OCI-LY1 (cell line): ENCODE measurements at regions not wholly inside any gene's neighbourhood (a gene's known extent, or its start where the extent isn't known, plus 50 kb on each side); places are given as distances from the start of the nearest gene placed in this dataset.
"Not testable (repeated sequence)": the region's sequence is repeated elsewhere in the genome, so short reads cannot be mapped to it uniquely, and the experiment has no call there.

Experiments used
- H2AFZ ChIP-seq: fragments of 200-600 bp; sonication (generic), shearing (Covaris generic); 2 replicates; pipeline ENCODE4 v1.6.0; 2014; ENCODE audit warnings: antibody characterized with exemption, mild to moderate bottlenecking, low read length
- H3F3A ChIP-seq: fragments of 200-600 bp; sonication (generic), shearing (Covaris generic); 2 replicates; pipeline ENCODE4 v1.6.0; 2014; ENCODE audit warnings: mild to moderate bottlenecking, antibody characterized with exemption, low read length, moderate library complexity; ENCODE audit not compliant: insufficient read depth
- H3K27ac ChIP-seq: fragments of 200-600 bp; sonication (generic); 2 replicates; pipeline ENCODE4 v1.5.1; 2014; ENCODE audit warnings: low read length, mixed run types, mild to moderate bottlenecking, low read depth; ENCODE audit not compliant: poor library complexity, severe bottlenecking
- H3K27me3 ChIP-seq: fragments of 200-600 bp; sonication (generic); 2 replicates; pipeline ENCODE4 v1.6.0; 2014; ENCODE audit warnings: antibody characterized with exemption, mild to moderate bottlenecking, low read length, moderate library complexity; ENCODE audit not compliant: insufficient read depth
- H3K36me3 ChIP-seq: fragments of 200-600 bp; sonication (generic); 2 replicates; pipeline ENCODE4 v1.6.1; 2014; ENCODE audit warnings: mild to moderate bottlenecking, antibody characterized with exemption, low read length, moderate library complexity, mixed read lengths; ENCODE audit not compliant: insufficient read depth
- H3K4me1 ChIP-seq: fragments of 200-600 bp; sonication (generic); 2 replicates; pipeline ENCODE4 v1.5.1; 2014; ENCODE audit warnings: mild to moderate bottlenecking, low read length, moderate library complexity; ENCODE audit not compliant: insufficient read depth, severe bottlenecking
- H3K4me2 ChIP-seq: fragments of 200-600 bp; sonication (generic), shearing (Covaris generic); 2 replicates; pipeline ENCODE4 v1.6.1; 2014; ENCODE audit warnings: low read length
- H3K4me3 ChIP-seq: fragments of 200-600 bp; sonication (generic); 2 replicates; pipeline ENCODE4 v1.5.1; 2014; ENCODE audit warnings: low read length, low read depth, mild to moderate bottlenecking, mixed read lengths; ENCODE audit not compliant: poor library complexity, severe bottlenecking
- H3K79me2 ChIP-seq: fragments of 200-600 bp; shearing (Covaris generic); 2 replicates; pipeline ENCODE4 v1.6.1; 2016; ENCODE audit warnings: mixed run types, low read length, mixed read lengths; ENCODE audit not compliant: insufficient read depth
- H3K9ac ChIP-seq: fragments of 200-600 bp; sonication (generic), shearing (Covaris generic); 2 replicates; pipeline ENCODE4 v1.6.1; 2014; ENCODE audit warnings: mild to moderate bottlenecking, low read length, mixed read lengths
- H3K9me2 ChIP-seq: fragments of 200-600 bp; sonication (generic), shearing (Covaris generic); 2 replicates; pipeline ENCODE4 v1.6.1; 2014; ENCODE audit warnings: low read depth, mild to moderate bottlenecking, low read length, mixed read lengths
- H3K9me3 ChIP-seq: fragments of 200-600 bp; shearing (Covaris generic); 2 replicates; pipeline ENCODE4 v1.6.1; 2014; ENCODE audit warnings: low read length, mixed read lengths
- H4K20me1 ChIP-seq: fragments of 200-600 bp; sonication (generic), shearing (Covaris generic); 2 replicates; pipeline ENCODE4 v1.6.0; 2016; ENCODE audit warnings: mild to moderate bottlenecking, low read length; ENCODE audit not compliant: insufficient read depth

GRCh38 chr11:3571752-3572151 lies 70.0 kb downstream of the ART5 start:
- not testable (repeated sequence) for H3K27ac ChIP-seq, H3K79me2 ChIP-seq, H3K9me2 ChIP-seq, H3K4me2 ChIP-seq, H3K9ac ChIP-seq, H3K27me3 ChIP-seq, H3K4me3 ChIP-seq, H3K4me1 ChIP-seq, H4K20me1 ChIP-seq, H3F3A ChIP-seq, H2AFZ ChIP-seq, H3K36me3 ChIP-seq, H3K9me3 ChIP-seq

- H3K4me1 ChIP-seq, H3K27ac ChIP-seq, H3K9me3 ChIP-seq, H3K9me2 ChIP-seq, H2AFZ ChIP-seq, H3F3A ChIP-seq, H3K79me2 ChIP-seq, H3K36me3 ChIP-seq, H3K9ac ChIP-seq, H4K20me1 ChIP-seq, H3K4me3 ChIP-seq, H3K4me2 ChIP-seq, H3K27me3 ChIP-seq: not testable (repeated sequence)
Measured at GRCh38 chr11:3565838-3566237, 76.0 kb downstream of the ART5 start.

- H3F3A ChIP-seq, H3K9me2 ChIP-seq, H3K79me2 ChIP-seq, H3K36me3 ChIP-seq, H4K20me1 ChIP-seq, H3K27me3 ChIP-seq, H3K27ac ChIP-seq, H3K9ac ChIP-seq, H2AFZ ChIP-seq, H3K4me3 ChIP-seq, H3K4me1 ChIP-seq, H3K9me3 ChIP-seq, H3K4me2 ChIP-seq: not testable (repeated sequence)
Measured at GRCh38 chr11:3564383-3564782, 77.4 kb downstream of the ART5 start.

GRCh38 chr11:3554621-3555020 lies 87.2 kb downstream of the ART5 start:
- H3K9me2 ChIP-seq, H3K36me3 ChIP-seq, H3K27ac ChIP-seq, H3K4me2 ChIP-seq, H3K9ac ChIP-seq, H3F3A ChIP-seq, H3K79me2 ChIP-seq, H3K4me1 ChIP-seq, H3K27me3 ChIP-seq, H4K20me1 ChIP-seq, H3K9me3 ChIP-seq, H3K4me3 ChIP-seq, H2AFZ ChIP-seq: not testable (repeated sequence)

- H3K4me1 ChIP-seq, H4K20me1 ChIP-seq, H3K27me3 ChIP-seq, H3K79me2 ChIP-seq, H3K27ac ChIP-seq, H3K9ac ChIP-seq, H2AFZ ChIP-seq, H3K9me3 ChIP-seq, H3K4me3 ChIP-seq, H3F3A ChIP-seq, H3K9me2 ChIP-seq, H3K4me2 ChIP-seq, H3K36me3 ChIP-seq: not testable (repeated sequence)
Measured at GRCh38 chr11:3544990-3545389, 96.8 kb downstream of the ART5 start.

- not testable (repeated sequence) for H3K36me3 ChIP-seq, H3K27ac ChIP-seq, H3K9me3 ChIP-seq, H4K20me1 ChIP-seq, H3K79me2 ChIP-seq, H3K27me3 ChIP-seq, H3K9me2 ChIP-seq, H3F3A ChIP-seq, H3K4me2 ChIP-seq, H3K9ac ChIP-seq, H3K4me1 ChIP-seq, H2AFZ ChIP-seq, H3K4me3 ChIP-seq
Measured at GRCh38 chr11:3538220-3538619, 103.6 kb downstream of the ART5 start.
